ENCODE measurements at regions not wholly inside any gene's neighbourhood (a gene's known extent, or its start where the extent isn't known, plus 50 kb on each side); places are given as distances from the start of the nearest gene placed in this dataset.
"Not testable (repeated sequence)": the region's sequence is repeated elsewhere in the genome, so short reads cannot be mapped to it uniquely, and the experiment has no call there.

DNA sequence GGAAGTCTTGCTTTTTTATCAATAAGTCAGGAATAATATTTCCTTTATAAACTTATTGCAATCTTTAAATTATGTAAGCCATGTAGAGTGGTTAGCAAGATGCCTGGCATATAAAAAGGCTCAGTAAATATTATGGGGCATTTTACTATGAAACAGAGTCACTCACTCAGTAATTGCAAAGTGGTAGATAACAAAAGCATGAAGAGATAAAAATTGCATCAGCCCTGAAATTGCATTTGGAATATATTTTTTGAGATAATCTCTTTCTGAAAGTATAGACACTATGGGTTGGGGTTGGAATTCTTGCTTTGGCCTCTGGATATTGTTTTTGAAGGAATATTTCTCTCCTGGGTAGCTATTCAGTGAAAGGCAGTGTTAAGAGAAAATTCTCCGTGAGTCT, 188.6 kb downstream of the JRKL start:
- TF ChIP-seq TARDBP (IDR thresholded peaks at IDR 0.05): no peak
- no peak for TF ChIP-seq ARNT (IDR thresholded peaks at IDR 0.05)
- no peak for TF ChIP-seq CTBP1 (IDR thresholded peaks at IDR 0.05; ENCODE audit: borderline replicate concordance)
- TF ChIP-seq L3MBTL2 (conservative IDR thresholded peaks at IDR 0.05): no peak
- no peak for TF ChIP-seq SUZ12 (IDR thresholded peaks at IDR 0.05)
- TF ChIP-seq, protein P1, sequence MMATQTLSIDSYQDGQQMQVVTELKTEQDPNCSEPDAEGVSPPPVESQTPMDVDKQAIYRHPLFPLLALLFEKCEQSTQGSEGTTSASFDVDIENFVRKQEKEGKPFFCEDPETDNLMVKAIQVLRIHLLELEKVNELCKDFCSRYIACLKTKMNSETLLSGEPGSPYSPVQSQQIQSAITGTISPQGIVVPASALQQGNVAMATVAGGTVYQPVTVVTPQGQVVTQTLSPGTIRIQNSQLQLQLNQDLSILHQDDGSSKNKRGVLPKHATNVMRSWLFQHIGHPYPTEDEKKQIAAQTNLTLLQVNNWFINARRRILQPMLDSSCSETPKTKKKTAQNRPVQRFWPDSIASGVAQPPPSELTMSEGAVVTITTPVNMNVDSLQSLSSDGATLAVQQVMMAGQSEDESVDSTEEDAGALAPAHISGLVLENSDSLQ (IDR thresholded peaks at IDR 0.05): no peak
- no peak for DNase-seq (ENCODE audit: extremely low spot score)
- ChIA-PET CTCF (no interaction called here), POLR2A (no interaction called here)

DNA sequence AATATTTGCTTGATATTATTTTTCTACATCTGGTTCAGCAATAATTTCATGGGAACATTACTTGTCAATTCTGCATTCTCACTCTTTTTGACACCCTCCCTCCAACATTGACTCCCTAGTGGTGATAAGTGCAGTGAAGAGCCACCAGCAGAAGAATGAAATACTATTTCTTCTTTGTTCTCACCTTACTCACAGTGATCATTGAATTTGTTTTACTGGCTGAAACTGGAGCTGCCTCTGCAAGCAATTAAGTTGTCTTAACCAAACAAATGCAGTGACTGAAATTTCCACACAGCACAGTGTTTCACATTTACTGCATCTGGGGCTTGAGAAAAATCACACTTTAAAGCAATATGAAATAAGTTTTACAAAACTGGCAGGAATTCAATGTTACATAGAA, 189.8 kb downstream of the JRKL start:
- ChIA-PET CTCF (no interaction called here), POLR2A (no interaction called here)
- TF ChIP-seq ZNF384 (IDR thresholded peaks at IDR 0.05): no peak
- no peak for TF ChIP-seq CTBP1 (IDR thresholded peaks at IDR 0.05; ENCODE audit: borderline replicate concordance)
- no peak for TF ChIP-seq FOXK2 (IDR thresholded peaks at IDR 0.05)
- no peak for TF ChIP-seq SUZ12 (IDR thresholded peaks at IDR 0.05)
- no peak for TF ChIP-seq SP1 (IDR thresholded peaks at IDR 0.05)
- no peak for TF ChIP-seq FOXM1 (IDR thresholded peaks at IDR 0.05; ENCODE audit: borderline replicate concordance)
- TF ChIP-seq ELF4 (IDR thresholded peaks at IDR 0.05): no peak
- DNase-seq (ENCODE audit: extremely low spot score): no peak

DNA sequence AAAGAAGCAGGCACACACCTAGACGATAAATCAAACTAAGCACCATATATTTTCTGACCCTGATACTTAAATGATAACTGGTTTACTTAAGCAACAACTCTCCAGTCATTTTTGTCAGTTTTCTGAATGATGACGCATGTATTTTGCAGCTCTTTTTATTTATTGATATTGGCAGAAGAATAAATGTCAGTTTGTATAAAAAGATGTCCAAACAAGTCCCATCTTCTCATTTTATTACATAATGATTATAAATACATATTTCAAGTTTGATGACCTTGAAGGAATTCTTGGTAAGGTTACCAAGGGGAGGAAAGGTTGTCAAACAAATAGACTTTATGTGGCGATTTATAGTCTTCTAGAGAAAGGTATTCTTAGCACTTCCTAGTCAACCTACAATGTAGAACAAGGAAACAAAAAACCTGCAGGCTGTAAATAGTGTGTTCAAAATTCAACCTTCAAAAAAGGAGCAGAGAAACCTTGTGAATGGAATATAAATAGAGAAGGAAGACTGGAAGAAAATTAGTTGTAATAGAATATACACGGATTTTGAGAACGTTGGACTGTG, 190.7 kb downstream of the JRKL start:
- POLR2A ChIA-PET: no interaction called here
- CTCF ChIA-PET: no interaction called here
- DNase-seq (ENCODE audit: extremely low spot score): no peak
- TF ChIP-seq ARNT (IDR thresholded peaks at IDR 0.05): no peak
- no peak for TF ChIP-seq FOXK2 (IDR thresholded peaks at IDR 0.05)
- TF ChIP-seq LEF1 (IDR thresholded peaks at IDR 0.05; ENCODE audit: borderline replicate concordance): no peak
- no peak for TF ChIP-seq TARDBP (IDR thresholded peaks at IDR 0.05)
- TF ChIP-seq CTBP1 (IDR thresholded peaks at IDR 0.05; ENCODE audit: borderline replicate concordance): no peak
- TF ChIP-seq FOXM1 (IDR thresholded peaks at IDR 0.05; ENCODE audit: borderline replicate concordance): no peak
- no peak for TF ChIP-seq NFRKB (IDR thresholded peaks at IDR 0.05)
- TF ChIP-seq, protein P1 (IDR thresholded peaks at IDR 0.05): no peak
- no peak for TF ChIP-seq SUZ12 (IDR thresholded peaks at IDR 0.05)
- no peak for TF ChIP-seq L3MBTL2 (conservative IDR thresholded peaks at IDR 0.05)
- no peak for TF ChIP-seq BHLHE40 (IDR thresholded peaks at IDR 0.05; ENCODE audit: borderline replicate concordance)
- no peak for TF ChIP-seq SP1 (IDR thresholded peaks at IDR 0.05)
- no peak for TF ChIP-seq ZNF384 (IDR thresholded peaks at IDR 0.05)

DNA sequence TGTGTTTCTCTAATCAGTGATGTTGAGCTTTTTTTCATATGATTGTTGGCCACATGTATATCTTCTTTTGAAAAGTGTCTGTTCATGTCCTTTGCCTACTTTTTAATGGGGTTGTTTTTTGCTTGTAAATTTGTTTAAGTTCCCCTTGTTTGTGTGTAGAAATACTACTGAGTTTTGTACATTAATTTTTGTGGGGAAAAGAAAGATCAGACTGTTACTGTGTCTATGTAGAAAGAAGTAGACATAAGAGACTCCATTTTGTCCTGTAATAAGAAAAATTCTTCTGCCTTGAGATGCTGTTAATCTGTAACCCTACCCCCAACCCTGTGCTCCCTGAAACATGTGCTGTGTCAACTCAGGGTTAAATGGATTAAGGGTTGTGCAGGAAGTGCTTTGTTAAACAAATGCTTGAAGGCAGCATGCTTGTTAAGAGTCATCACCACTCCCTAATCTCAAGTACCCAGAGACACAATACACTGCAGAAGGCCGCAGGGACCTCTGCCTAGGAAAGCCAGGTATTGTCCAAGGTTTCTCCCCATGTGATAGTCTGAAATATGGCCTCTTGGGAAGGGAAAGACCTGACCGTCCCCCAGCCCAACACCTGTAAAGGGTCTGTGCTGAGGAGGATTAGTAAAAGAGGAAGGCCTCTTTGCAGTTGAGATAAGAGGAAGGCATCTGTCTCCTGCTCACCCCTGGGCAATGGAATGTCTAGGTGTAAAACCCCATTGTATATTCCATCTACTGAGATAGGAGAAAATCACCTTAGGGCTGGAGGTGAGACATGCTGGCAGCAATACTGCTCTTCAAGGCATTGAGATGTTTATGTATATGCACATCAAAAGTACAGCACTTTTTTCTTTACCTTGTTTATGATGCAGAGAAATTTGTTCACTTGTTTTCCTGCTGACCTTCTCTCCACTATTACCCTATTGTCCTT, 196.4 kb downstream of the JRKL start:
- DNase-seq (ENCODE audit: extremely low spot score); POLR2A ChIA-PET; CTCF ChIA-PET: not testable (repeated sequence)

DNA sequence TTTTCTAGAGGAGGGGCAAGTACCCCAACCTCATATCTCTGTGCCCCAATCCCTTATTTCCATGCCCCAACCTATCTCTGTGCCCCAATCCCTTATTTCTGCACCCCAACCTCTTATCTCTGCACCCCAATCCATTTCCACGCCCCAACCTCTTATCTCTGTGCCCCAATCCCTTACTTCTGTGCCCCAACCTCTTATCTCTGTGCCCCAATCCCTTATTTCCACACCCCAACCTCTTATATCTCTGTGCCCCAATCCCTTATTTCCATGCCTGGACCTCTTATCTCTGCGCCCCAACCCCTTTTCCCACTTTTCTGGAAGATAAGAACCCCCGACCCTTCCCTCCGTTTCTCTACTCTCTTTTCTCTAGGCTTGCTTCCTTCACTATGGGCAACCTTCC, 199.0 kb downstream of the JRKL start:
- CTCF ChIA-PET; POLR2A ChIA-PET; DNase-seq (ENCODE audit: extremely low spot score): not testable (repeated sequence)

DNA sequence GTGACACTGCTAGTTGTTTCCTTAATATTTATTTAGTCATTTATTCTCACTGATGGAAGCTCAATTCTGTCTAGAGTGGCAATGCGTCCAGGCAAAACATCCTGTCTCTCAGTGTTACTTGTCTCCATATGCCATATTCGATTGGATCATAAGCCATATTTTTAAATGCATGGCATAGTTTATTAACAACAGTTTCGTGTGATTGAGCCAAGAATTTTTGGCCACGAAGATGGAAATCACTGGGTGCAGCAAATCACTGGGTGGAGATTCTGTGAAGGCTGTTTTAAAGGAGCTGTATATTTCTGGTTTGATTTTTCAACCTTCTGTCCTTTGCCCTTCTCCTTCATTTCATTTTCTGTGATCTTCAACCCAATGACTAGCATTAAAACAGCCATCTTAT, 205.2 kb downstream of the JRKL start:
- TF ChIP-seq HDGF (IDR thresholded peaks at IDR 0.05; ENCODE audit: borderline replicate concordance) (no peak), LEF1 (IDR thresholded peaks at IDR 0.05; ENCODE audit: borderline replicate concordance) (no peak), FOXK2 (IDR thresholded peaks at IDR 0.05) (no peak), L3MBTL2 (conservative IDR thresholded peaks at IDR 0.05) (no peak), SUZ12 (IDR thresholded peaks at IDR 0.05) (no peak), ZNF384 (IDR thresholded peaks at IDR 0.05) (no peak), CTBP1 (IDR thresholded peaks at IDR 0.05; ENCODE audit: borderline replicate concordance) (no peak), SP1 (IDR thresholded peaks at IDR 0.05) (no peak), FOXM1 (IDR thresholded peaks at IDR 0.05; ENCODE audit: borderline replicate concordance) (no peak), FOXA1 (IDR thresholded peaks at IDR 0.05) (no peak), TARDBP (IDR thresholded peaks at IDR 0.05) (no peak), BHLHE40 (IDR thresholded peaks at IDR 0.05; ENCODE audit: borderline replicate concordance) (no peak), ELF4 (IDR thresholded peaks at IDR 0.05) (no peak), ARNT (IDR thresholded peaks at IDR 0.05) (no peak), NFRKB (IDR thresholded peaks at IDR 0.05) (no peak)
- TF ChIP-seq, protein P1 (IDR thresholded peaks at IDR 0.05): no peak
- CTCF ChIA-PET: no interaction called here

More for the DNA sequence above, 205.2 kb downstream of the JRKL start:
- POLR2A ChIA-PET: no interaction called here
- no peak for DNase-seq (ENCODE audit: extremely low spot score)
